ENCODE measurements at regions not wholly inside any gene's neighbourhood (a gene's known extent, or its start where the extent isn't known, plus 50 kb on each side); places are given as distances from the start of the nearest gene placed in this dataset.
"Not testable (repeated sequence)": the region's sequence is repeated elsewhere in the genome, so short reads cannot be mapped to it uniquely, and the experiment has no call there.

DNA sequence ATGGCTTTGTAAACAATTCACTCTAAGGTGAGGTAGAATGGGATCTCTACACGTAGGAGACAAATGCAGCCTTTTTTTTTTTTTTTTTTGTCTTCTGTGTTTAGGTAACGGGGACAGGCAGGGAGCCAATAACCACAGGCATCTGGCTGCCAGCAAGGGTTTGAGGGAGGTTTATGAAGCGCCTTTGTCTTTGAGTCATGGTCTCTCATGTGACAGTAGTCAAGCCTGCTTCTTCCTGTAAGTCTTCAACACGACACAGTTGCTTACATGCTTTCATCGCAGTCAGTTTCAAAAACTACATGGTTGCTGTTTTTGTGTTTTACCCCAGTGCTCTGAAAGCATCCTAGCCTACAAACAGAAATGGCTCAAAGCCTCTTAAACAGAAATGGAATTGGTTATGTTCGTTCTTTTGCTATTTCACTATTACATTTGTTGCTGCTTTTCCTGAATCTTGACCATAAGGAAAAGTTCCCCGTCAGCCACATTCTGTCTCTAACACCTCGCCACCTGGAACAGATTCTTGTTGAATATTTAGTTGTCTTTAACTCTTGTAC lies 127.8 kb upstream of the METTL14 start:
- Mint-ChIP-seq H3K4me3 (no peak overlapping the region), H3K36me3 (no peaks in the 10 kb centered on the region), H3K9me3 (no peaks in the 10 kb centered on the region), H3K27me3 (ENCODE audit: low read depth in 3 of 3) (peaks cover 5 to 6% (median 5%) of the 10 kb centered on the region in 3 donors), H3K4me1 (no peaks in the 10 kb centered on the region), H3K27ac (peak overlapping the region in 1 of 7 donors; percentile 86)
- Histone ChIP-seq H3K36me3 (replicated peaks in 1 of 2; ENCODE audit: control insufficient read depth in 1 of 2, insufficient read depth in 2 of 2, low read length in 2 of 2) (no peaks in the 10 kb centered on the region), H3K4me1 (ENCODE audit: control insufficient read depth in 1 of 2, insufficient read depth in 2 of 2, low read length in 2 of 2) (no peaks in the 10 kb centered on the region), H3K79me2 (ENCODE audit: insufficient read depth, low read length) (no peaks in the 10 kb centered on the region), H3K4me2 (replicated peaks; ENCODE audit: extremely low read depth, low read length, poor library complexity, severe bottlenecking) (no peak overlapping the region), H3K27ac (ENCODE audit: low read depth in 1 of 2, low read length in 2 of 2) (no peak overlapping the region), H3K9ac (ENCODE audit: insufficient read depth, low read length, poor library complexity, severe bottlenecking) (no peak overlapping the region), H3K9me3 (replicated peaks in 1 of 2; ENCODE audit: control insufficient read depth in 1 of 2, insufficient read depth in 1 of 2, low read length in 2 of 2) (no peaks in the 10 kb centered on the region), H2AFZ (ENCODE audit: insufficient read depth, low read depth, low read length, poor library complexity, severe bottlenecking) (no peak overlapping the region), H3K27me3 (ENCODE audit: control insufficient read depth in 2 of 2, insufficient read depth in 2 of 2, low read length in 2 of 2) (no peaks in the 10 kb centered on the region), H4K20me1 (ENCODE audit: insufficient read depth, low read length) (no peaks in the 10 kb centered on the region), H3K4me3 (replicated peaks in 1 of 3; ENCODE audit: low read depth in 2 of 3, low read length in 3 of 3) (no peak overlapping the region)
- intact Hi-C loops (cut with micrococcal nuclease), result no loop called here
- 0% methylated on average over 2 of the region's 8 CpGs for WGBS (ENCODE audit: insufficient coverage)
- no peak for DNase-seq
- TF ChIP-seq, protein P1, sequence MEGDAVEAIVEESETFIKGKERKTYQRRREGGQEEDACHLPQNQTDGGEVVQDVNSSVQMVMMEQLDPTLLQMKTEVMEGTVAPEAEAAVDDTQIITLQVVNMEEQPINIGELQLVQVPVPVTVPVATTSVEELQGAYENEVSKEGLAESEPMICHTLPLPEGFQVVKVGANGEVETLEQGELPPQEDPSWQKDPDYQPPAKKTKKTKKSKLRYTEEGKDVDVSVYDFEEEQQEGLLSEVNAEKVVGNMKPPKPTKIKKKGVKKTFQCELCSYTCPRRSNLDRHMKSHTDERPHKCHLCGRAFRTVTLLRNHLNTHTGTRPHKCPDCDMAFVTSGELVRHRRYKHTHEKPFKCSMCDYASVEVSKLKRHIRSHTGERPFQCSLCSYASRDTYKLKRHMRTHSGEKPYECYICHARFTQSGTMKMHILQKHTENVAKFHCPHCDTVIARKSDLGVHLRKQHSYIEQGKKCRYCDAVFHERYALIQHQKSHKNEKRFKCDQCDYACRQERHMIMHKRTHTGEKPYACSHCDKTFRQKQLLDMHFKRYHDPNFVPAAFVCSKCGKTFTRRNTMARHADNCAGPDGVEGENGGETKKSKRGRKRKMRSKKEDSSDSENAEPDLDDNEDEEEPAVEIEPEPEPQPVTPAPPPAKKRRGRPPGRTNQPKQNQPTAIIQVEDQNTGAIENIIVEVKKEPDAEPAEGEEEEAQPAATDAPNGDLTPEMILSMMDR (IDR thresholded peaks at IDR 0.05), result no peak

DNA sequence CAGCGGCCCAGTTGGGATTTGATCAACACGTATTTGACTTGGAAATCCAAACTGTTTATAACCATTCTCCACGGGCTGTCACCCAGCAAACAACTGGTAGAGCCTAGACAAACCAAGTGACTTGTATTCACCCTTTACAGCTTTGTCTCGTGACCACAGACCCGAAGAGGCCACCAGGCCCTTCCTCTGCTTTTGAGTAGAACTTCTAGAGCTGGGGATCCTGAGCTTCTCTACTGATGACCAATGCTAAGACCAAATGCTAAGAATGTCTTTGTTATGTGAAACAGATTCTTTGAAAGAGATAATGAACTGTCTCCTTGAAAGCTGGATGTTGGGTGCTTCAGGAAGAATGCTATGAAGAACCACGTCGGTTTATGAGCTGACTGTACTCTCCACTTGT lies 127.0 kb upstream of the METTL14 start:
- not testable (repeated sequence) for H3K4me1 ChIP-seq (ENCODE audit: control insufficient read depth in 1 of 2, insufficient read depth in 2 of 2, low read length in 2 of 2)

DNA sequence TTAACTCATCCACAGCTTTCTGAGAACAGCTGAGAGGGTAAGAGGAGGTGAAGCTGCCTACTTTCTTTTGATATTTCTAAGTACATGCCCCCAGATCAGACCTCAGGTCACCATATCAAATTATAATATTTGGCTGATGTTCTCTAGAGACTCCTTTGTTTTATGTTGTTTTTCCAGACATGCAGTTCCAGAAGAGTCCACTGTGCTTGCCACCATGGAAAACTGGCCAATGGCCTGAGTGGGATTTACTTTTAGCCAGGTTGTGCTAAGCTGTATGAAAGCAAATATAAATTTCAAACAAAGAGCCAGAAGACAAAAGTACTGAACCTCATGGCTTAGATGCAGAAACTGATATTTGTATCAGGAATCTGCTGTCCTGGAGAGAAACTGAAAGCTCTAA lies 123.6 kb upstream of the METTL14 start:
- DNase-seq, result not testable (repeated sequence)

More for the DNA sequence above, 127.0 kb upstream of the METTL14 start:
- H2AFZ ChIP-seq (ENCODE audit: insufficient read depth, low read depth, low read length, poor library complexity, severe bottlenecking); intact Hi-C loops (cut with micrococcal nuclease); H3K4me3 ChIP-seq (replicated peaks in 1 of 3; ENCODE audit: low read depth in 2 of 3, low read length in 3 of 3); H3K27me3 ChIP-seq (ENCODE audit: control insufficient read depth in 2 of 2, insufficient read depth in 2 of 2, low read length in 2 of 2); H3K79me2 ChIP-seq (ENCODE audit: insufficient read depth, low read length); H3K9me3 ChIP-seq (replicated peaks in 1 of 2; ENCODE audit: control insufficient read depth in 1 of 2, insufficient read depth in 1 of 2, low read length in 2 of 2); H3K9ac ChIP-seq (ENCODE audit: insufficient read depth, low read length, poor library complexity, severe bottlenecking); H3K4me3 Mint-ChIP-seq; H3K27ac ChIP-seq (ENCODE audit: low read depth in 1 of 2, low read length in 2 of 2); H4K20me1 ChIP-seq (ENCODE audit: insufficient read depth, low read length); H3K4me2 ChIP-seq (replicated peaks; ENCODE audit: extremely low read depth, low read length, poor library complexity, severe bottlenecking); H3K9me3 Mint-ChIP-seq; DNase-seq; H3K36me3 Mint-ChIP-seq; H3K4me1 Mint-ChIP-seq; H3K27me3 Mint-ChIP-seq (ENCODE audit: low read depth in 3 of 3); H3K27ac Mint-ChIP-seq; H3K36me3 ChIP-seq (replicated peaks in 1 of 2; ENCODE audit: control insufficient read depth in 1 of 2, insufficient read depth in 2 of 2, low read length in 2 of 2): not testable (repeated sequence)
- WGBS (ENCODE audit: insufficient coverage), result no CpG with 5 or more reads among the region's 7 CpGs

DNA sequence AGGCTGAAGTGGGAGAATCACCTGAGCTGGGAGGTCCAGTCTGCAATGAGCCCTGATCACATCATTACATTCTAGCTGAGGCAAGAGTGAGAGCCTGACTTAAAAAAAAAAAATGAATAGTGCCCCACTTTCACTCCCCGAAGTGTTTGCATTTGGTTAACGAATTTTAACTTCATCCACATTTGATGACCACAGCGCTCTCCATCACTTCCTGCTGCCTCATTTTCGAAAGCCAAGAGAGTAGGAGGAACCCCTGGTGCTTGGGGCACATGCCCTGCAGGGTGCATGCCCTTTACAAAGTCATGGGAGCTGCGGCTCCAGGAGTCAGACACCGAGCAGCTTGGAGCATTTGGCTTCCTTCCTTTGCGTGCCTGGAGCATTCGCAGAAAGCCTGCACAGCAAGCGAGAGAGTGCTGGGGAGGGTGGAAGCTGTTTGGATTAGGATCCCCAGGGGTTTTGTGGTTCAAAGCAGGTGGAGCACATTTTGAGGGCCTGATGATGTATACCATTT lies 119.1 kb upstream of the METTL14 start:
- 5% methylated on average over 4 of the region's 9 CpGs for WGBS (ENCODE audit: insufficient coverage)
- DNase-seq; H3K36me3 ChIP-seq (replicated peaks in 1 of 2; ENCODE audit: control insufficient read depth in 1 of 2, insufficient read depth in 2 of 2, low read length in 2 of 2); H3K9ac ChIP-seq (ENCODE audit: insufficient read depth, low read length, poor library complexity, severe bottlenecking); intact Hi-C loops (cut with micrococcal nuclease); H3K9me3 Mint-ChIP-seq; H3K4me1 ChIP-seq (ENCODE audit: control insufficient read depth in 1 of 2, insufficient read depth in 2 of 2, low read length in 2 of 2); H3K4me3 ChIP-seq (replicated peaks in 1 of 3; ENCODE audit: low read depth in 2 of 3, low read length in 3 of 3); H2AFZ ChIP-seq (ENCODE audit: insufficient read depth, low read depth, low read length, poor library complexity, severe bottlenecking); H3K27me3 Mint-ChIP-seq (ENCODE audit: low read depth in 3 of 3); H3K27me3 ChIP-seq (ENCODE audit: control insufficient read depth in 2 of 2, insufficient read depth in 2 of 2, low read length in 2 of 2); H4K20me1 ChIP-seq (ENCODE audit: insufficient read depth, low read length); H3K79me2 ChIP-seq (ENCODE audit: insufficient read depth, low read length); H3K4me2 ChIP-seq (replicated peaks; ENCODE audit: extremely low read depth, low read length, poor library complexity, severe bottlenecking); H3K4me1 Mint-ChIP-seq; H3K36me3 Mint-ChIP-seq; H3K27ac ChIP-seq (ENCODE audit: low read depth in 1 of 2, low read length in 2 of 2); H3K9me3 ChIP-seq (replicated peaks in 1 of 2; ENCODE audit: control insufficient read depth in 1 of 2, insufficient read depth in 1 of 2, low read length in 2 of 2): not testable (repeated sequence)
- H3K27ac Mint-ChIP-seq, result peak overlapping the region in 2 of 7 donors; percentile 37 to 56
- peak overlapping the region; percentile 15 to 61 for H3K4me3 Mint-ChIP-seq

More for the DNA sequence above, 123.6 kb upstream of the METTL14 start:
- H3K27ac ChIP-seq (ENCODE audit: low read depth in 1 of 2, low read length in 2 of 2); H3K9me3 ChIP-seq (replicated peaks in 1 of 2; ENCODE audit: control insufficient read depth in 1 of 2, insufficient read depth in 1 of 2, low read length in 2 of 2); H3K4me3 Mint-ChIP-seq; H3K9ac ChIP-seq (ENCODE audit: insufficient read depth, low read length, poor library complexity, severe bottlenecking); H3K79me2 ChIP-seq (ENCODE audit: insufficient read depth, low read length); H3K4me3 ChIP-seq (replicated peaks in 1 of 3; ENCODE audit: low read depth in 2 of 3, low read length in 3 of 3); H3K27ac Mint-ChIP-seq; H3K9me3 Mint-ChIP-seq; H4K20me1 ChIP-seq (ENCODE audit: insufficient read depth, low read length); intact Hi-C loops (cut with micrococcal nuclease); H3K4me1 Mint-ChIP-seq; H2AFZ ChIP-seq (ENCODE audit: insufficient read depth, low read depth, low read length, poor library complexity, severe bottlenecking); H3K4me2 ChIP-seq (replicated peaks; ENCODE audit: extremely low read depth, low read length, poor library complexity, severe bottlenecking); H3K27me3 Mint-ChIP-seq (ENCODE audit: low read depth in 3 of 3); H3K36me3 ChIP-seq (replicated peaks in 1 of 2; ENCODE audit: control insufficient read depth in 1 of 2, insufficient read depth in 2 of 2, low read length in 2 of 2); H3K36me3 Mint-ChIP-seq; H3K4me1 ChIP-seq (ENCODE audit: control insufficient read depth in 1 of 2, insufficient read depth in 2 of 2, low read length in 2 of 2); H3K27me3 ChIP-seq (ENCODE audit: control insufficient read depth in 2 of 2, insufficient read depth in 2 of 2, low read length in 2 of 2): not testable (repeated sequence)
